ENCODE measurements at regions not wholly inside any gene's neighbourhood (a gene's known extent, or its start where the extent isn't known, plus 50 kb on each side); places are given as distances from the start of the nearest gene placed in this dataset.

- H3K9me2 ChIP-seq (ENCODE audit: insufficient read depth, low read length) = no peaks in the 10 kb centered on the region
- no peaks in the 10 kb centered on the region for H3K36me3 ChIP-seq (ENCODE audit: insufficient read depth, low read length)
- TF ChIP-seq EZH2 (IDR thresholded peaks at IDR 0.05; ENCODE audit: borderline replicate concordance, insufficient read depth, low read length, poor library complexity, severe bottlenecking) (no peak), MXI1 (conservative IDR thresholded peaks at IDR 0.05; ENCODE audit: poor library complexity, severe bottlenecking) (no peak), SMC3 (conservative IDR thresholded peaks at IDR 0.05; ENCODE audit: poor library complexity) (no peak), CTCF (IDR thresholded peaks at IDR 0.05; ENCODE audit: poor library complexity, severe bottlenecking) (no peak), TAF1 (IDR thresholded peaks at IDR 0.05; ENCODE audit: low read depth) (no peak)
- no peak overlapping the region for H3K4me2 ChIP-seq (ENCODE audit: low read length)
- H3K4me3 ChIP-seq (ENCODE audit: low read length) = no peak overlapping the region
- H3K27me3 ChIP-seq (ENCODE audit: insufficient read depth, low read depth, low read length) = no peaks in the 10 kb centered on the region
- H3K27ac ChIP-seq (ENCODE audit: low read length) = no peak overlapping the region
- H3F3A ChIP-seq (ENCODE audit: insufficient read depth, low read length, poor library complexity, severe bottlenecking) = no peaks in the 10 kb centered on the region
- no peak overlapping the region for H2AFZ ChIP-seq (ENCODE audit: low read depth, low read length)
- no peaks in the 10 kb centered on the region for H3K9me3 ChIP-seq (ENCODE audit: low read length)
- no peaks in the 10 kb centered on the region for H4K20me1 ChIP-seq (ENCODE audit: insufficient read depth)
- no peak overlapping the region for H3K9ac ChIP-seq (ENCODE audit: low read length)
- H3K79me2 ChIP-seq (replicated peaks; ENCODE audit: insufficient read depth, low read length) = no peaks in the 10 kb centered on the region
Measured at GRCh38 chr1:238752327-238752726, 634.0 kb upstream of the CHRM3 start.

- Histone ChIP-seq H3K79me2 (replicated peaks; ENCODE audit: insufficient read depth, low read length) (no peaks in the 10 kb centered on the region), H3K4me2 (ENCODE audit: low read length) (no peak overlapping the region), H3K9me2 (ENCODE audit: insufficient read depth, low read length) (no peaks in the 10 kb centered on the region), H2AFZ (ENCODE audit: low read depth, low read length) (no peak overlapping the region), H3K9me3 (ENCODE audit: low read length) (no peaks in the 10 kb centered on the region), H4K20me1 (ENCODE audit: insufficient read depth) (no peaks in the 10 kb centered on the region), H3K36me3 (ENCODE audit: insufficient read depth, low read length) (no peaks in the 10 kb centered on the region), H3K27ac (ENCODE audit: low read length) (no peak overlapping the region), H3K27me3 (ENCODE audit: insufficient read depth, low read depth, low read length) (no peaks in the 10 kb centered on the region), H3K9ac (ENCODE audit: low read length) (no peak overlapping the region), H3K4me3 (ENCODE audit: low read length) (no peak overlapping the region), H3F3A (ENCODE audit: insufficient read depth, low read length, poor library complexity, severe bottlenecking) (no peaks in the 10 kb centered on the region)
- TF ChIP-seq, protein P1, sequence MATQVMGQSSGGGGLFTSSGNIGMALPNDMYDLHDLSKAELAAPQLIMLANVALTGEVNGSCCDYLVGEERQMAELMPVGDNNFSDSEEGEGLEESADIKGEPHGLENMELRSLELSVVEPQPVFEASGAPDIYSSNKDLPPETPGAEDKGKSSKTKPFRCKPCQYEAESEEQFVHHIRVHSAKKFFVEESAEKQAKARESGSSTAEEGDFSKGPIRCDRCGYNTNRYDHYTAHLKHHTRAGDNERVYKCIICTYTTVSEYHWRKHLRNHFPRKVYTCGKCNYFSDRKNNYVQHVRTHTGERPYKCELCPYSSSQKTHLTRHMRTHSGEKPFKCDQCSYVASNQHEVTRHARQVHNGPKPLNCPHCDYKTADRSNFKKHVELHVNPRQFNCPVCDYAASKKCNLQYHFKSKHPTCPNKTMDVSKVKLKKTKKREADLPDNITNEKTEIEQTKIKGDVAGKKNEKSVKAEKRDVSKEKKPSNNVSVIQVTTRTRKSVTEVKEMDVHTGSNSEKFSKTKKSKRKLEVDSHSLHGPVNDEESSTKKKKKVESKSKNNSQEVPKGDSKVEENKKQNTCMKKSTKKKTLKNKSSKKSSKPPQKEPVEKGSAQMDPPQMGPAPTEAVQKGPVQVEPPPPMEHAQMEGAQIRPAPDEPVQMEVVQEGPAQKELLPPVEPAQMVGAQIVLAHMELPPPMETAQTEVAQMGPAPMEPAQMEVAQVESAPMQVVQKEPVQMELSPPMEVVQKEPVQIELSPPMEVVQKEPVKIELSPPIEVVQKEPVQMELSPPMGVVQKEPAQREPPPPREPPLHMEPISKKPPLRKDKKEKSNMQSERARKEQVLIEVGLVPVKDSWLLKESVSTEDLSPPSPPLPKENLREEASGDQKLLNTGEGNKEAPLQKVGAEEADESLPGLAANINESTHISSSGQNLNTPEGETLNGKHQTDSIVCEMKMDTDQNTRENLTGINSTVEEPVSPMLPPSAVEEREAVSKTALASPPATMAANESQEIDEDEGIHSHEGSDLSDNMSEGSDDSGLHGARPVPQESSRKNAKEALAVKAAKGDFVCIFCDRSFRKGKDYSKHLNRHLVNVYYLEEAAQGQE (IDR thresholded peaks at IDR 0.05; ENCODE audit: borderline replicate concordance) = no peak
- TF ChIP-seq EZH2 (IDR thresholded peaks at IDR 0.05; ENCODE audit: borderline replicate concordance, insufficient read depth, low read length, poor library complexity, severe bottlenecking) (no peak), SMC3 (conservative IDR thresholded peaks at IDR 0.05; ENCODE audit: poor library complexity) (no peak), TAF1 (IDR thresholded peaks at IDR 0.05; ENCODE audit: low read depth) (no peak), RAD21 (conservative IDR thresholded peaks at IDR 0.05) (no peak), CTCF (IDR thresholded peaks at IDR 0.05; ENCODE audit: poor library complexity, severe bottlenecking) (no peak), MXI1 (conservative IDR thresholded peaks at IDR 0.05; ENCODE audit: poor library complexity, severe bottlenecking) (no peak), EP300 (conservative IDR thresholded peaks at IDR 0.05; ENCODE audit: poor library complexity, severe bottlenecking) (no peak), POLR2AphosphoS5 (IDR thresholded peaks at IDR 0.05) (no peak)
Measured at GRCh38 chr1:238745069-238745468, 641.3 kb upstream of the CHRM3 start.

All from neural cell (in vitro differentiated cells).